Fibroblast of lung (primary cell): ENCODE measurements at regions not wholly inside any gene's neighbourhood (a gene's known extent, or its start where the extent isn't known, plus 50 kb on each side); places are given as distances from the start of the nearest gene placed in this dataset.

Experiments used
- EZH2 ChIP-seq: IDR thresholded peaks from 2 replicates; pipeline ENCODE4 v1.5.1; 2012; ENCODE audit warnings: low read length, control low read depth, mild to moderate bottlenecking; ENCODE audit errors: missing control alignments
- TF ChIP-seq, protein P1 (sequence below), 2 donors: IDR thresholded peaks in 1 of 2; conservative IDR thresholded peaks in 1 of 2; 1 replicate in 1 of 2; 2 replicates in 1 of 2; pipeline ENCODE4 v1.5.1; 2011 to 2012; ENCODE audit warnings: low read length in 2 of 2, control low read depth in 1 of 2, inconsistent platforms in 1 of 2, low read depth in 1 of 2, mild to moderate bottlenecking in 1 of 2

DNA sequence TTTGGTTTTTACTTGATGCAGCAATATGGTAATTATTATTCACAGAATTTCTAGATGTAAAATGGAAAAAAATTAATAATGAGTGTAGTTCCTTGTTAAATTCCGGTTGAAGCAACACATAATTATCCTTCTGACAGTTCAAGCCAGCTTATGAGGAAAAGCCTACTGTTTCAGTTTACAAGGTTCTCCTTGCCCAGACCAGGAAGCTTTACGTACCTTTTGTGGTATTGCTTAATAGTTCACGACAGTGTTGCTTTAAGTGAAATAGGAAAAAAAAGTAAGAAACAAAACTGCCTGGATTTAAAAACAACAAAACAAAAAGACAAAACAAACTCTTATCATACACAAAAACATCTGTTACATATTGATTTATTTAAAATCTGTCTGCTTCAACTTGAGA, 547.3 kb upstream of the C9orf72 start:
- TF ChIP-seq, protein P1, sequence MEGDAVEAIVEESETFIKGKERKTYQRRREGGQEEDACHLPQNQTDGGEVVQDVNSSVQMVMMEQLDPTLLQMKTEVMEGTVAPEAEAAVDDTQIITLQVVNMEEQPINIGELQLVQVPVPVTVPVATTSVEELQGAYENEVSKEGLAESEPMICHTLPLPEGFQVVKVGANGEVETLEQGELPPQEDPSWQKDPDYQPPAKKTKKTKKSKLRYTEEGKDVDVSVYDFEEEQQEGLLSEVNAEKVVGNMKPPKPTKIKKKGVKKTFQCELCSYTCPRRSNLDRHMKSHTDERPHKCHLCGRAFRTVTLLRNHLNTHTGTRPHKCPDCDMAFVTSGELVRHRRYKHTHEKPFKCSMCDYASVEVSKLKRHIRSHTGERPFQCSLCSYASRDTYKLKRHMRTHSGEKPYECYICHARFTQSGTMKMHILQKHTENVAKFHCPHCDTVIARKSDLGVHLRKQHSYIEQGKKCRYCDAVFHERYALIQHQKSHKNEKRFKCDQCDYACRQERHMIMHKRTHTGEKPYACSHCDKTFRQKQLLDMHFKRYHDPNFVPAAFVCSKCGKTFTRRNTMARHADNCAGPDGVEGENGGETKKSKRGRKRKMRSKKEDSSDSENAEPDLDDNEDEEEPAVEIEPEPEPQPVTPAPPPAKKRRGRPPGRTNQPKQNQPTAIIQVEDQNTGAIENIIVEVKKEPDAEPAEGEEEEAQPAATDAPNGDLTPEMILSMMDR (conservative IDR thresholded peaks at IDR 0.05 in 1 of 2, IDR thresholded peaks at IDR 0.05 in 1 of 2; ENCODE audit: low read depth in 1 of 2, low read length in 2 of 2) = no peak
- no peak for TF ChIP-seq EZH2
